ENCODE measurements at regions not wholly inside any gene's neighbourhood (a gene's known extent, or its start where the extent isn't known, plus 50 kb on each side); places are given as distances from the start of the nearest gene placed in this dataset.

- no peak for DNase-seq
Measured at GRCh38 chr12:92614001-92614400, 88.8 kb upstream of the PLEKHG7 start.

GRCh38 chr12:92612611-92613010, 90.2 kb upstream of the PLEKHG7 start:
- DNase-seq: no peak

GRCh38 chr12:92608151-92609091, 94.4 kb upstream of the PLEKHG7 start:
- no peak for DNase-seq

GRCh38 chr12:92606956-92607355, 95.8 kb upstream of the PLEKHG7 start:
- no peak for DNase-seq

- DNase-seq: no peak
Measured at GRCh38 chr12:92605621-92606170, 97.1 kb upstream of the PLEKHG7 start.

- no peak for DNase-seq
Measured at GRCh38 chr12:92604786-92605185, 98.0 kb upstream of the PLEKHG7 start.

GRCh38 chr12:92603741-92604432, 98.9 kb upstream of the PLEKHG7 start:
- DNase-seq: no peak

GRCh38 chr12:92602930-92603623, 99.7 kb upstream of the PLEKHG7 start:
- DNase-seq: no peak

- DNase-seq: no peak
Measured at GRCh38 chr12:92602476-92602875, 100.3 kb upstream of the PLEKHG7 start.

GRCh38 chr12:92601680-92602079, 101.1 kb upstream of the PLEKHG7 start:
- DNase-seq: no peak

- DNase-seq: no peak
Measured at GRCh38 chr12:92601176-92601575, 101.6 kb upstream of the PLEKHG7 start.

- no peak for DNase-seq
Measured at GRCh38 chr12:92600052-92600451, 102.7 kb upstream of the PLEKHG7 start.

GRCh38 chr12:92597997-92598396, 104.8 kb upstream of the PLEKHG7 start:
- no peak for DNase-seq

GRCh38 chr12:92597118-92597517, 105.7 kb upstream of the PLEKHG7 start:
- DNase-seq: no peak

GRCh38 chr12:92596383-92596782, 106.4 kb upstream of the PLEKHG7 start:
- DNase-seq: no peak

- DNase-seq: no peak
Measured at GRCh38 chr12:92595663-92596062, 107.1 kb upstream of the PLEKHG7 start.

- DNase-seq: peak; percentile 77
Measured at GRCh38 chr12:92593734-92594402, 108.9 kb upstream of the PLEKHG7 start.

GRCh38 chr12:92585115-92585727, 117.6 kb upstream of the PLEKHG7 start:
- DNase-seq: no peak

GRCh38 chr12:92583910-92584309, 118.9 kb upstream of the PLEKHG7 start:
- DNase-seq: no peak

GRCh38 chr12:92582893-92583292, 119.9 kb upstream of the PLEKHG7 start:
- no peak for DNase-seq

- DNase-seq: no peak
Measured at GRCh38 chr12:92582475-92582874, 120.3 kb upstream of the PLEKHG7 start.

- DNase-seq: no peak
Measured at GRCh38 chr12:92581604-92582003, 121.2 kb upstream of the PLEKHG7 start.
